GM13977 (cell line): ENCODE measurements at regions not wholly inside any gene's neighbourhood (a gene's known extent, or its start where the extent isn't known, plus 50 kb on each side); places are given as distances from the start of the nearest gene placed in this dataset.

Source experiments
- DNase-seq: peaks from one replicate; pipeline ENCODE4 v3.0.0; 2012; ENCODE audit warnings: low spot score
- in situ Hi-C: fragments of 300-500 bp; cut with MboI; formaldehyde crosslinking; loops from one replicate; pipeline ENCODE4 v1.12.0; 2022; ENCODE audit warnings: low sequenced_read_pairs, low pct_unique_long_range_greater_than_20kb, mixed read lengths, inconsistent platforms; ENCODE audit not compliant: unreplicated experiment
- TF ChIP-seq, protein P1 (sequence below): IDR thresholded peaks from 2 replicates; pipeline ENCODE4 v1.5.1; 2012; ENCODE audit warnings: mild to moderate bottlenecking, control low read depth; ENCODE audit not compliant: insufficient read depth; ENCODE audit errors: extremely low read depth, missing control alignments

DNA sequence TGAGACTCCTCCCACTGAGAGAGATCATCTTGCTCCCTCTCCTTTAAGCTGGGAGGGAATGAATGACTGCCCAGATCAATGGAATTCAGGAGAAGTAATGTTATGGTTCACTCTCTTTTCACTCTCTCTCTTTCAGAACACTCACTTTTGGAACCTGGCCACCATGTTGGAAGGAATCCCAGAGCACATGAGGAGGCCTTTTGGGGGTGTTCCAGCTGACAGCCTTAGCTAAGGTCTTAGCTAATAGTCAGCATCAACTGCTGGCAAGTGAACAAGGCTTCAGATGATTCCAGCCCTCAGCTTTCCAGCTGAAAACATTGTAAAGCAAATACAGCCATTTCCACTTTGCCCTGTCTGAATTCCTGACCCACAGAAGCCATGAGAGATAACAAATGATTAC is 124.0 kb upstream of the CLNK start:
- TF ChIP-seq, protein P1, sequence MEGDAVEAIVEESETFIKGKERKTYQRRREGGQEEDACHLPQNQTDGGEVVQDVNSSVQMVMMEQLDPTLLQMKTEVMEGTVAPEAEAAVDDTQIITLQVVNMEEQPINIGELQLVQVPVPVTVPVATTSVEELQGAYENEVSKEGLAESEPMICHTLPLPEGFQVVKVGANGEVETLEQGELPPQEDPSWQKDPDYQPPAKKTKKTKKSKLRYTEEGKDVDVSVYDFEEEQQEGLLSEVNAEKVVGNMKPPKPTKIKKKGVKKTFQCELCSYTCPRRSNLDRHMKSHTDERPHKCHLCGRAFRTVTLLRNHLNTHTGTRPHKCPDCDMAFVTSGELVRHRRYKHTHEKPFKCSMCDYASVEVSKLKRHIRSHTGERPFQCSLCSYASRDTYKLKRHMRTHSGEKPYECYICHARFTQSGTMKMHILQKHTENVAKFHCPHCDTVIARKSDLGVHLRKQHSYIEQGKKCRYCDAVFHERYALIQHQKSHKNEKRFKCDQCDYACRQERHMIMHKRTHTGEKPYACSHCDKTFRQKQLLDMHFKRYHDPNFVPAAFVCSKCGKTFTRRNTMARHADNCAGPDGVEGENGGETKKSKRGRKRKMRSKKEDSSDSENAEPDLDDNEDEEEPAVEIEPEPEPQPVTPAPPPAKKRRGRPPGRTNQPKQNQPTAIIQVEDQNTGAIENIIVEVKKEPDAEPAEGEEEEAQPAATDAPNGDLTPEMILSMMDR: no peak
- in situ Hi-C loops: no loop called here
- DNase-seq: no peak

- TF ChIP-seq, protein P1: no peak
- no peak for DNase-seq
- in situ Hi-C loops: no loop called here
These were observed 122.5 kb upstream of the CLNK start for GRCh38 chr4:10806953-10807645.

DNA sequence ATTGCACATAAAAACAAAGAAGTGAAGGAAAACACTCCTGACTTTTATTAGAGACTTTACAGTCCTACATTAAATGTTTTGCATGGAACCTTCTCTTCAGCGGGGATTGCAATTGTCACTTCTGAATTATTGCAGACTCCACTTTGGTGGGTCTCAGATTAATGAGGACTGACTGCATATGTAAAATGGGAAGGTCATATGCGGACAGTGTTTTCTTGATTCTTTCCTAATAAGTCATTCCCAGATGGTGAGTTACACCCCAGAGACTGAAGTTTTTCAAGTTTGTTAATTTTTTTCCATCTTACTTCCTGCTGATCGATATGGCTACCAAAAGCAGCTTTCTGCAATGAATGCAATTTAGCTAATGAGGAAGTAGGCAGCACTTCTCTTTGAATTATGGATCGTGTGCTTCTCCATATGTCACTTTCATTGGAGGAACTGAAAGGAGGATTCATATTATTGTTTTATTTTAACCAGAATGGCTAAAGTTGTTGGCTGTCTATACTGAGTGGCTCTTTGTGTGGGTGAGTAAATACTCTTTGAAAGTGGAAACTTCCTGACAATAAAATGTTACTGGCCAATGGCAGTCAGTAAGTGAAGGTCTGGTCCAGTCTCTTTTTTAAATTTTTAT is 119.3 kb upstream of the CLNK start:
- TF ChIP-seq, protein P1: no peak
- no peak for DNase-seq
- in situ Hi-C loops: no loop called here

- in situ Hi-C loops: no loop called here
- TF ChIP-seq, protein P1: no peak
- no peak for DNase-seq
These were observed 102.8 kb upstream of the CLNK start for GRCh38 chr4:10787365-10787764.

DNA sequence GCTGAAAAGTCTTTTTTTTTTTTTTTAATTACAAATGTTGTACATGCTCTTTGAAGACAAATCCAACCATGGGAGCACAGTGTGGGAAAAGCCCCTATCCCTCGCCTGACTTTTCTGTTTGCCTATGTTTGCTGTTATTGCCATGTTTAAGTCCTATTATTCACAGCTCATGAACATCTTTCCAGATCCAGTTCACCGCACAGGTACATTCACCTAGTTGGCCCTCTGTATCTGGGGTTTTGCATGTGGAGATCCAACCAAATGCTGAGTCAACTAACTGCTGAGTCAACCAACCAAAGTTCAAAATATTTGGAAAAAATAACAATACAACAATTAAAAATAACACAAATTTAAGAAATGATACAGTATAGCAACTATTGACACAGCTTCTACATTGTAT is 100.1 kb upstream of the CLNK start:
- TF ChIP-seq, protein P1: no peak
- no peak for DNase-seq

DNA sequence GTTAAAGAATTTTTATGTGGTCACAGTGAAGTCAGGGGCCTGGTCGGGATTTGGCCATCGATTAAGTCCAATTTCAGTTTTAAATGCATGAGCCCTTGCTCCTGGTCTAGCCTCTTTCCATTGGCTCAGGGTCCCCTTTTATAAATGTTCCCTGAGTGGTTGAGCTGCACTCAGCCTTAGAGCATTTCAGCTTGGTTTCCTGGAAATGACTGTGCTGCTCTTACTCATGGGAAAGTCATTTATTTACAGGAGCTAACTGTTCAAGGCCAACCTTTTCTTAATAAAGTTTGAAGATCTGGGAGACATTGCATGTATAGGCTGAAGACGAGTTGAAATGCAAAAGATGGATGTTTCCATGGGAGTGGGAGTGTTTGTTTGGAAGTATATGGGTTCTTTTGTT is 98.8 kb upstream of the CLNK start:
- DNase-seq: no peak
- in situ Hi-C loops: no loop called here
- TF ChIP-seq, protein P1: no peak

More for the DNA sequence above, 100.1 kb upstream of the CLNK start:
- in situ Hi-C loops: no loop called here
